ENCODE measurements at regions not wholly inside any gene's neighbourhood (a gene's known extent, or its start where the extent isn't known, plus 50 kb on each side); places are given as distances from the start of the nearest gene placed in this dataset.

DNA sequence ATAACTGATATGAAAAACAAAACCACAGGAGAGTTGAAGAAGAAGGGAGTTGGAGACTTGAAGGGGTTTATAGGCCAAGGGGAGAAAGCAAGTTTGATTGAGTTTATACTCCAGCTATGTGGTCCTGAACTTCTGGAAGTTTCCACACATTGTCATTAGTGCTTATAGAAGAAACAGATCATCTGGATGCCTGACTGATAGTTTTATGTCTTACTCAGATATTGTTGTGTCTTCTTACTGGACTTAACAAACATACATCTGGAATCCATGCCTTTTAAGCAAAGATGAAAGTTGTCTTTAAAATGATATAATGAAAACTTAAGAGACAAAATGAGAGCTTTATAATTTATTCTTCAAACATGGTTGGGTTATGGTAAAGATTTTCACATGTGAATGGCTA lies 101.3 kb upstream of the FZD8 start:
- DNase-seq (ENCODE audit: low spot score) = no peak

DNA sequence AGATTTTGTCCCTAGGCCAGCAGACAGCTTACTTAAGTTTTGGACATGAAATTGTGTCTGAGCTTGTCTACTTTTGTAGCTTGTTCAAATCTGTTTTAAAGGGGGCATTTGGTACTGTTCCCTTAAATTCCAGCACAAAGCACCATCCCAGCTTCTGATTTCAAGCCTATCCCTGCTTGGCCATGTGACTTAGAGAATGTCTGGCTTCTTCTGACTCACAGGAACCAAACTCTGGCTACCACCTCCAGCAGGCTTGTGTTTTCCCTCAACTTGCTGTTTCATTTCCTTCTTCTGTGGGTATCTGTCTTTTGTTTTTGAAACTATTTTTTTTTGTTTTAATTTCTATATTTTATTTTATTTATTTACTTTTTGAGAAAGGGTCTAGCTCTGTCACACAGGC lies 97.9 kb upstream of the FZD8 start:
- DNase-seq (ENCODE audit: low spot score) = no peak

DNA sequence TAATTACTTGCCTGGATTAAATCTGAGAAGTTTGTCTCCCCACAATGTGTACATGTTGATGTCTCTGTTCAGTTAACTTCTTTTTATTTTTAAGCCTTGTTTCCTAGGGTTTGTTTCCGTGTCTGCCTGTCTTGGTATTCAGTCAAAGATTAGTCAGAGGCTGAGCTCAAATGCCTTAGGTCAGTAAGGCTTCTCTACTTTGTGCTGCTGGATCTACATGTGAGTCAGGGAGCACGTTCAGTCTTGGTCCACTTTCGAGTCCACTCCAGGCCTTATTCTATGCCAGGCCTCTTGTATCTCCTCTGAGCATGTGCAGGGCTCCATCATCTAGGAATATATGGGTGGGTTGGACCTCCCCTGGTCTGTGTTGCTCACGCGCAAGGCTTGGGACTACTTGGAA lies 93.3 kb upstream of the FZD8 start:
- no peak for DNase-seq (ENCODE audit: low spot score)

DNA sequence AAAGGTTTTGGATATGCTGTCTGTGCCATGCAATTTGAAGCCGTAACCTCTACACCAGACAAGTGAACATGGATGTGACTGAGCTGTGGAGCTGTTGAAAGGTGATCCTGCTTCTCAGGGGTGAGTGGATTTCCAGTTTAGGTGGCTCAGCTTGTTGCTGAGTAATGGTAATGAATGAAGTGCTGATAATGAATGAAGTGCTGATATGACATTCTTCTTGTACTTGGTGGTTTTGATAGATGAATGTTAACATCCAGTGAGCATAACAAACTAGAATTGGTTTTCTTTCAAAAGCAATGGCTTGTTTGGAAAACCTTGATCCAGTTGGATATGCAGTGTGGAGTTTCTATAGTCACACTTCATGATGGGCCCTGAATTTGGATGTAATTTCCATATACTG lies 89.7 kb upstream of the FZD8 start:
- no peak for DNase-seq (ENCODE audit: low spot score)

DNA sequence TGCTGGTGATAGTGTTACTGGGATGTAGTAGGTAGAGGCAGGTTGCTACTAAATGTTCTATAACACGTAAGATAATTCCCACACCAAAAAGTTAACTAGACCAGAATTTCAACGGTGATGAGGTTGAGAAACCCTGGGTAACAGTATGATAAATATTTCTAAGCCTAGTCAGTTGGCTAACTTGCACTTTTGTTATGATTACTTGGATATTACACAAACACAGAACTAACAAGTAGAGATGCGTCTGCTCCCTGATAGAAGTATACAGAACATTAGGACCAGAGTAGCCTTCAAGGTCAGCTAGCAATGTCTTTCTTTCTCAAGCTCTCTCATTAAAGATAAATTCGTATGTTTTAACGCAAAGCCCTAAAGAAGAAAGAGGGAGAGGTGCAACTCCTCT lies 86.2 kb upstream of the FZD8 start:
- no peak for DNase-seq (ENCODE audit: low spot score)

DNA sequence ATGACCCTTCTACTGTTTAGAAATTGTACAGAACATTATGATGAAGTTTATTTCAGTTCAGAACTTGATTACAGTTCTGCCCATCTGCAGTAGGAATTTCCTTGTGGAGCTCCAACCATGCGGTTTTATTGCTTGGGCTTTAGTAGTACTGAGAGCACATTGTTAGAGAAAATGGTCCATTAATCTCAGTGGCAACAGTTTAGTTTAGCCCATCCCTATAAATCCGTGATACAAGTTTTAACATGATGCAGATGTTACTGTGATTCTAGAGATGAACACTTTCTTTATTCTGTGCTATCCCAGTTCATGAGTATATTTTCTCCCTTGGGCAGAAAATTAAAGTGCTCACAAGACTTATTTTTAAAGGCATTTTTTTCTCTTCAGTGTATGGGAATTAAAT lies 84.8 kb upstream of the FZD8 start:
- no peak for DNase-seq (ENCODE audit: low spot score)

DNA sequence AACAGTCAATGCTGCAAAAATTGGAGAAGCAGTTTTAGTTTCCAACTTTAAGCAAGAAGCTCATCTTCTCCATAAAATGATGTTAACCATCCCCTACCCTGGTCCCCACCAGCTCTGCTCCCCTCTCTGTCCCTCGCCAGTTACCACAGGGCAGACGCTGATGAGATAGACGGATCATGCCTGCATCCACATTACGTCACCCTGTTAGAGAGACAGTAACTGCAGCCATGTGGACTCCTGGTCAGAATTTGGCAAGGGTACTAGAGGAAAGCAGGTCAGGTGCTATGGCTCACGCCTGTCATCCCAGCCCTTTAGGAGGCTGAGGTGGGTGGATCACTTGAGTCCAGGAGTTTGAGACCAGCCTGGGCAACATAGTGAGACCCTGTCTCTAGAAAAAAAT lies 81.9 kb upstream of the FZD8 start:
- no peak for DNase-seq (ENCODE audit: low spot score)

DNA sequence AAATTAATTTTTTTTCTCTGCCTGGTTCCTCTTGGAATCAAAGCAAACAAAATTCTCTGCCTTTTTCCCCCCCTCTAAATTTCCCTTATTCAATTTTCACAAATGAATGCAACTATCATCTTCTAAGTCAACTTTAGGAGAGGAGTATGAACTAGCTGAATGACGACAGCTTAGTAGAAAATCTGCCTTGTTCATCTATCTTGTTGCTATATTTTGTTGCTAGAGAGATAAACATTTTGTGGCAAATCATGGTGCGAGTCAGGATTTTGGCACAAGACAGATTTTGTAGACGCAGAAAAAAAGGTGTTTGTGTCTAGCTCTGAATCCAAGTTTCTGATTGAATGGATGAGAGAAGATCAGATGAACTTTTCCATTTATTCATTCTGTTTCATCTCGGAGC lies 81.0 kb upstream of the FZD8 start:
- no peak for DNase-seq (ENCODE audit: low spot score)

DNA sequence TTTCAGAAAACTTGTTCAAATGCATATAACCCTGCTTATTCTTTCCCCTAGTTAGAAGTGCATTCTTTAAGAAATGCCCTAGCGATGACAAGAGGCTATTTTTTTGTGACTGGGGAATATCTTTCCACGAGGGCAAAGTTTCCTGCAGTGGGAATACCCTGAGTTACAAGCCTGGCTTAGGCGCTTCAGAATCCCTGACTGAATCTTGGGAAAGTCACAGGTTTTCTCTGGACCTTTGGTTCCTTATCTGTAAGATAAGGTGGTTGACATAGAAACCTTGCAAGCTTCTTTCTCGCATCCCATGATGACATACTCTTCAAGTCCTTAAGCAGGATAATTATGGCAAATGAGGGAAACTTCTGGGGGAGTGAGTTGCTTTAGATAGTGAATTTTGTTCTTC lies 80.5 kb upstream of the FZD8 start:
- no peak for DNase-seq (ENCODE audit: low spot score)

DNA sequence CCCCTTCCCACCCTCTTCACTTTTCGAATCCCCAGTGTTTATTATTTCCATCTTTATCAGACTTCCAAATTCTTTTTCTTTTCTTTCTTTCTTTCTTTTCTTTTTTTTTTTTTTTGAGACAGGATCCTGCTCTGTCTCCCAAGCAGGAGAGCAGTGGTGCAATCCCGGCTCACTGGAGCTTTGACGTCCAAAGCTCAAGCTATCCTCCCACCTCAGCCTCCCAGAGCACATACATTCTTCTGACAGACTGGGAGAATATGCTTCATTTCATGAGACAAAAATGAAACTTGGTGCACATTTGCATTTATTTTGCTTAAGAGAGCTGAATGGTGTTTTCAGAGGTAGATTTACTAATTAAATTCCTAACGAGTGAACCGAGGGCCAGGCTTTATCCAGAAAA lies 80.1 kb upstream of the FZD8 start:
- no peak for DNase-seq (ENCODE audit: low spot score)

DNA sequence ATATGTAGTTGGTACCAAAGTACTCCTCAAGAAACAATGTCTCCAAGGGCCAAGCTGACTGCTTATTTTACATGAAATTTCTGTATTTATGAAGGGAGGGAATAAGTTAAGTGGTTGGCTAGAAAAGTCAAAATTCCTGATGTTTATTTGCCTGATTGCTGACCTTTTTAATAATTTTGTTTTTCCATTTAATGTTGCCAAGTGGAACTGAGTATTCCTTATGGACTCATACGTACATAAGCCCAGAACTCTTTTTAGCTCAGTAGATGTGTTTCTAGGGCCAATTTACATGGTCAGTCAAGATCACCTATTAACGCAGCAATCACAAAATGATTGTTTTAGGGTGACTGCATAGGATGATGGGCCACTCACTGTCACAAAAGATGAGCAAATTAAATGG lies 78.3 kb upstream of the FZD8 start:
- no peak for DNase-seq (ENCODE audit: low spot score)

DNA sequence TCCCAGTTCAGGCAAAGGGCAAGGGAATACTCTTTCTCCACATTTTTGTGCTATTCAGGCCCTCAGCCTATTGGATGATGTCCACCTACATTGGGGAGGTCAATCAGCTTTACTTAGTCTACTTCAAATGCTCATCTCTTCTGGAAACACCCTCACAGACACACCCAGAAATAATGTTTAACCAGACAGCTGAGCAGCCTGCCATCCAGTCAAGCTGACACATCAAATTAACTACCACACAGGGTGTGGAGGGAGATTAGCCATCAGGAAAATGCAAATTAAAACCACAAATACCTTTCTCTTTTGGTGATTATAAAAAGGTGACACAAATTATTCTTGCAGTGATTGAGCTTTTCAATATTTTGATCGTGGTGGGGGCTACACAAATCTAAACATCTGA lies 74.7 kb upstream of the FZD8 start:
- DNase-seq (ENCODE audit: low spot score) = no peak

DNA sequence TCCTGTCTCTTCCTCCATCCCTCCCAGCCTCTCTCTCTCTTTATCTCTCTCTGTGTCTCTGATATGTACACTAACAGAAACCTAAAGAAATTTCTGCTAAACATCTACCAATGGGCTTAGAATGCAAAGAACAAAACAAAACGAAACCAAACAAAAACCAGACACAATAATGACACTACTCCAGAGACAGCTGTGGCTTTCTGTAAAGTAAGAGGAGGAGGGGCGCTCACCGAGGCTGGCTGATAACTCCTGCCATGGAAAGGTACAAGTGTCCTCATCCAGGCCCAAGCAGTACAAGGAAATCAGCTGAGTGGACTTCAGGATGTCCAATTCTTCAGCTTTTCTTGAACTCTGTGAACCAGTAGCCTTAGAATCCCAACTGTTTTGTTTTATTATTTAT lies 70.4 kb upstream of the FZD8 start:
- no peak for DNase-seq (ENCODE audit: low spot score)

DNA sequence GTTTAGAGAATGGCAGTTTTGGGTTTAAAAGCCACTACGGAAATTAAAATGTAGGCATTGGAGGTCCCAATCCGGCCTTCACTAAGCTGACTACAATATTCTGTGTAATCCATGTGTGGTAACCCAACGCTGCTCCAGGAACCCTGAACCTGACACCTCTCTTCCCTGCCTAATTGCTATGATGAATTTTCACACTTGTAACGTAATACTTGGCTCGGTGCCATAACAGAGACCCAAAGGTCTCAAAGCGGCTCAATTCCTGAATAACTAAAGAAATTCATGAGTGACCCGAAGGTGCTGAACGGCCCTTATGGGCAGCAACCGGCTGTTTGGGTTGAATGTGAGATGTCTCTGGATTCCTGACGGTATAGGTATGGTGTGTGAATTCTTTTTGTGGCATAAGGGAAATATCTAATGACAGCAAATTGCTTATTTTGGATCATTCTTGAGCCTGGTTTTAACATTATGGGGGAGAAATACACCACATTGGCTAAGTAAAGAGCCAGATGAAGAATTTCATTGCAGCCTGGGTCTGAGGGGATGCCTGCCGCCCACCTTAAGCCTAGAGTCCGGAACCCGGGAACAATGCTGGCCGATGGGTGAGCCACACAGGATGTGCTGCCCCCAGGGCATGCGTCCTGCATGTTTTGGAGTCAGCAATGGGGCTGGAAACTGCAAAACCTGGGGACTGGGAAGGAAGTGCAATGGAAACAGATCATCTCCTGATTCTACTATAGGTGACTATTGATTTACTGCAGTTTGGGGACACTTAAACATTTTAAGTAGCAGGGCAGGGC lies 69.7 kb upstream of the FZD8 start:
- no peak for DNase-seq (ENCODE audit: low spot score)

DNA sequence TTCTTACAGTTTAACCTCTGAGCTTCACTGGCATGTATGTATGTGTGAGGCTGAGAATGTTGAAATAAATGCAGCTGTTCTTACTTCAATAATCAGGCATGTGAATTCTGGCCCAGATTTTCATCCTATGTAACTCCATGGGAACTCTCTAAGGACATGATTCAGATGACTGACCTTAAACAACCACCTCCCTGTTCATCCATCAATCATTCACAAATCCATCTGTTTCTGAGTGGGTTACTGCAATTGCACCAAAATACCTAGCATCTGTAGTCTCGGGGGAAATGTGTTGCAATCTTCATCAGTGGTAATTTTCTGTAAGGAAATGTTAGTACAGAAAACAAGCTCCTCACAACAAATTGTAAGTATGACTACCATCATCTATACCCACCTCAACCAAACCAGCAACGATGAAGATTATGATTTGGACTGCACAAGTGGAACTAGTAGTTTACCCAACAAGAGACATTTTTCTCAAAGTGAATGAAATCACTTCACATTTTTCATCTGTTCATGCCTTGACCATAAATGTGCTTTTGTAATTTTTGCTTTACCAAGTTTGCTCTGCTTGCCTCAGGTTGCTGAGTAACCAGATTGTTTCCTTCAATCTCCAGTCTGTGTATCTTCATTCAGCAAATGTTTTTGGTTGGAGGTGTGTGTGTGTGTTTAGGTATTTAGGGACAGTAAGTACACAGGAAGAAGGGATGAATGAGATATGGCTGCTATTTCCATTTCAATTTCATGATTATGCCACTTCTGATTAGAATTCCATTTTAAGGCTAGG lies 65.7 kb upstream of the FZD8 start:
- DNase-seq (ENCODE audit: low spot score) = no peak

DNA sequence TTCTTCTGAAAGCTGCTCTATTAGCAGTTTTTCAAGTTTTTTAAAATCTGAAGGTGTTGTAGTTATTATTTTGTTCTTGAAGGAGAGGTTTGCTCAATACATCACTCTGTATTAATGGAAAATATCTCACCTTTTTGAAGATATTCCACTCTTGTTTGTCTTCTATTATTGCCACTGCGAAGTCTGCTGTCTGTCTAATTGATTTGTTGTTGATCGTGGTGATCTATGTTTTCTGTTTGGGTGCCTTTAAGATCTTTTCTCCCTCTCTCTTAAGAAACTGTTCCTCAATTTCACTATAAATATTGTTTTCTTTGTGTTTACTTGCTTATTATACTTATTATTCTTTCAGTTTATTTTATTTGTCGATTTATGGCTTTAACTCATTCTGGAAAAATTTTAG lies 64.9 kb upstream of the FZD8 start:
- DNase-seq (ENCODE audit: low spot score) = no peak

DNA sequence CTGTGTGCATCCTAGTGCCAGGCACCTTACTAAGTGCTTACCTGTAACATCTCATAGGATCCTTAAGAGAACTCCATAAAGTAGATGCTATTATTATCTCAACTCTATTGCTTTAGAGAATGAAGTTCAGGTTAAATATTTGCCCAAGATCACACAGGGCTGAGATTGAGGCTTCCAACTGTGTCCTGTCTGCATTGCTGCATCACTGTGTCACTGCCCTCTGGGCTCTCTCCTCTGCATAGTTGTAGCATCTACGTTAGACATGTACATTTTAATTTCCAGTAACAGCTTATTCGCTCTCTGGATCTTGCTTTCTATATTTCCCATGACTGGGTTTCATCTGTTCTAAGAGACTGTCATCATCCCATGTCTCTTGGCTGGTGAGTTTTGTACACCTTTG lies 63.6 kb upstream of the FZD8 start:
- DNase-seq (ENCODE audit: low spot score) = no peak

DNA sequence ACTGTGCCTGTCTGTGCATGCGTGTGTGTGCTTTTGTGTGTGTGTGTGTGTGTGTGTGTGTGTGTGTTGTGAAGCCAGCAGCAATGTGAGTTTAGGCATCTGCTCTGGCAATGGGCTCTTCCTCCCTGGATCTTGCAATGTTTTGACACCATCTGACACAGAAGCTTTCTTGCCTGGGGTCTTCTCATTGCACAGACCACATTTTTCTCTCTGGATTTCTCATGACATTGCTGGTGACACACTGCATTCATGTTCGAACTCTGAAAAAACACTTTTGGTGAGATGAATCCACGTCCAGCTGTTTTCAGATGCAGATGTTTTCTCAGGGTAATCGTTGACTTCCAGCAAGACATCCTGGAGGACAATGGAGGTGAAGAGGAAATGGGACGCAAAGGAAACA lies 63.0 kb upstream of the FZD8 start:
- DNase-seq (ENCODE audit: low spot score) = no peak

DNA sequence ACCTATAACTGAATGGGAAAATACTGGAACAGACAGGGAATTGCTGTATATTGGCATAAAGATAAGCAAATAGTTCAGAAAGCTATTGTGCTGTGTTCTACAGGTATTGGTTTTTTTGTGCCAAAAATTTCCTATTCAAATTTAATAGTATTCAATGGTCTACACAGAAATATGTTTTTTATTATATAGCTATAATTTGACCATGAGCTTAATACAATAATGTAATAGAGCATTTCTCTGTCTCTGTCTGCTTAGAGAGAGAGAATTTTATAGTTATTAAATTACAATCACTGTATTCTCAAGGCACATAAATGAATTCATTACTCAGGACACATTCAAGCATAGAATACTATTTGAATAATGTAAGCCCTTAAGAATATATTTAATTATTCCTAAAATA lies 62.3 kb upstream of the FZD8 start:
- no peak for DNase-seq (ENCODE audit: low spot score)

DNA sequence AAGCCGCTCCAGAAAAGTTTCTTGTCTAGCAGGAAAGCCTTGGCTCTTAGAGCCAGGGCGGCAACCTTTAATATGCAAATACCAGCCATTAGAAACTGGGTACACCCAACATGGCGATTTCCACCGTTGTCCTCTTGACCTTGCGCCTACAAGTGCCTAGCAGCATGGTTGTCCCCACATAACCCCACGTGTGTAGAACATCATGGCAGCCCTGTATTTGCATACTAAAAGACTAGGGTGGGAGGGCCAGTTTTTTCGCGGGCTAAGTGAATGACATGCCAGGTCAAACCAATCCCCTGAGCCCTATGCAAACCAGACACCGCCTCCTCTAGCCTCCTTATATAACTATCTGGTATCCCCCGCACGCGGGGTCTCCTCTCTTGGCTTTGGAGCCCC lies 58.4 kb upstream of the FZD8 start:
- no peak for DNase-seq (ENCODE audit: low spot score)

DNA sequence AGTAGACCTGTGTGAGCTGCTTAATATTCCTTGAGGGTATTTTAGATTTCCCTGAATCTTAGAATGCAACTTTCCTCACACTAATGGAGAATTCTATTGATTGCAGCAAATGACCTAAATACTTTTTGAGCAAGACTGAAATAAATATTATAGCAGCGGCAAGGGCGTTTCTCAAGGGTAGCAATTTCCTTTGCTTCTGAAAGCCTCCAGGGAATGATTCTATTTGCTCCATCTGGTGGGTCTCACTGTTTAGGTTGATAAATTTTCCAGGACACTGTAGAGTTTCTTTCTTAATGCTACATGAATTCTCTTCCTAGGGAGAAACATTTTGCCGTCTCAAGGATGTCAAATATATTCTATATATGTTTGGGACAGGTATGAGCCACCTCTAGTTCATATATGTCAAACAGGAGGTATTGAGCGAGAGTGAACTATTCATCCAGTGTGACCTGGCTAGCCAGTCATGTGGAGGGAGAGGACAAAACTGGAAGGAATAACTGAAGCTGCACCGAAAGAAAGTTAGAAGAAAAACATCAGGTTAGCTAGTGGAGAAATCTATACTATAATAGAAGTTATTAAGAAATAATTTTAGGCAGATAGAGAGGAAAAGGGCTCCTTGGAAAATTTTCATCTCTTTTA lies 57.9 kb upstream of the FZD8 start:
- no peak for DNase-seq (ENCODE audit: low spot score)

DNA sequence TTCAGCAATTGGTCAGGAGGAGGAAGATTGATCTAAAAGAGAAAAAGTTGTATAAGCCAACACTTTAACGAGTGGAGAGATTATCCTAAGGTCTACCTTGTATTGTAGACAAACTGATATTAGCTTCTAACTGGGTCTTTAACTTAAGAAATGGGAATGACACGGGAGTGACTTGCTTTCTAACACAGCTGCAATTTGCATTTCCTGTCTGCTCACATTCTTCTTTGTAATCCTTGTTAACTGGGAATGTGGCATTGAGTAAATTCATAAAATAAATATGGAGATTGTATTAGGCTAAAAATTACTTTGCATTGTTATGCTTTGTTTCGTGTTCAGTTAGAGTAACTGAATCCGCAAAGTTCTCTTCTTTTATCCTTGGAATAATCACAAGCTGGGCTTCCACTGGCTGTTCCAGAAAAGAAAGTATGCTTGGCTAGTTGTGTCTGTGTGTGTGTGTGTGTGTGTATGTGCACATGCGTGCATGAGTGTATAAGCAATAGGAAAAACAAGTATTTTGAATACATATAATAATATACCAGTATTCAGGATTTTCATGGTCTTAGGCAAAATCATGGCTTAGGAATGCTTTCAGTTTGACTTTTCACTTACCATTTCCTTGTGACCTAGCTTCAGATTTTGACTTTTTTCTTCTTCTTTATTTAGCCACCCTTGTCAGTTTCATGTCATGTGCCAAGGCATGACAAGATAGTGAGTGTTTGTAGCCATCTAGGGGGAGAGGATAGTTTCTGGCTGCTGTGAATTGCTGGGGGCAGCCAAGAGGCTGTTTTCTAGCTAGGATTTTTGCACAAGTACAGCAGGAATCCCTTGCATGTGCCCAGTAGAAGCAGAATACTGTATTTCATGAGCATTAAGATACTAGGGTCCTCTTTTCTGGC lies 54.5 kb upstream of the FZD8 start:
- DNase-seq (ENCODE audit: low spot score) = no peak

Data from hematopoietic multipotent progenitor cell treated with erythropoietin and hydrocortisone succinate and interleukin-3 and kit ligand, for 15 days (in vitro differentiated cells).